GM23338 (cell line): ENCODE measurements at regions not wholly inside any gene's neighbourhood (a gene's known extent, or its start where the extent isn't known, plus 50 kb on each side); places are given as distances from the start of the nearest gene placed in this dataset.
"Not testable (repeated sequence)": the region's sequence is repeated elsewhere in the genome, so short reads cannot be mapped to it uniquely, and the experiment has no call there.

ENCODE experiments used
- ATAC-seq: fragments of 200-7000 bp; cut with Tn5 transposase; 3 replicates; pipeline ENCODE4 v1.9.1; 2020
- DNase-seq: peaks from one replicate; pipeline ENCODE4 v3.0.0-alpha.2; 2015; ENCODE audit warnings: low spot score
- H2AFZ ChIP-seq: fragments of 200-600 bp; sonication (generic); 2 replicates; pipeline ENCODE4 v1.8.0; 2016; ENCODE audit warnings: antibody characterized with exemption, mild to moderate bottlenecking, moderate library complexity
- H3F3A ChIP-seq: fragments of 200-600 bp; sonication (generic); replicated peaks from 2 replicates; pipeline ENCODE4 v1.8.0; 2017; ENCODE audit warnings: antibody characterized with exemption, mixed run types, low read depth
- H3K27ac ChIP-seq: fragments of 200-600 bp; sonication (generic); 2 replicates; pipeline ENCODE4 v1.6.1; 2016; ENCODE audit warnings: low read depth
- H3K27me3 ChIP-seq: fragments of 200-600 bp; sonication (generic); 2 replicates; pipeline ENCODE4 v1.8.0; 2016; ENCODE audit warnings: mild to moderate bottlenecking, mixed run types, moderate library complexity; ENCODE audit not compliant: insufficient read depth
- H3K36me3 ChIP-seq: fragments of 200-600 bp; sonication (generic); 2 replicates; pipeline ENCODE4 v1.8.0; 2016; ENCODE audit warnings: mild to moderate bottlenecking; ENCODE audit not compliant: insufficient read depth
- H3K4me1 ChIP-seq: fragments of 200-600 bp; sonication (generic); 2 replicates; pipeline ENCODE4 v1.8.0; 2016; ENCODE audit warnings: mild to moderate bottlenecking, moderate library complexity; ENCODE audit not compliant: insufficient read depth
- H3K4me2 ChIP-seq: fragments of 200-600 bp; sonication (generic); 2 replicates; pipeline ENCODE4 v1.7.1; 2017; ENCODE audit warnings: mixed run types
- H3K4me3 ChIP-seq: fragments of 200-600 bp; sonication (generic); 2 replicates; pipeline ENCODE4 v1.6.1; 2016; ENCODE audit warnings: mixed run types
- H3K79me2 ChIP-seq: fragments of 200-600 bp; sonication (generic); replicated peaks from 2 replicates; pipeline ENCODE4 v1.8.0; 2017; ENCODE audit warnings: mild to moderate bottlenecking; ENCODE audit not compliant: insufficient read depth
- H3K9me2 ChIP-seq: fragments of 200-600 bp; sonication (generic); 2 replicates; pipeline ENCODE4 v1.8.0; 2017; ENCODE audit not compliant: insufficient read depth
- H4K20me1 ChIP-seq: fragments of 200-600 bp; sonication (generic); replicated peaks from 2 replicates; pipeline ENCODE4 v1.8.0; 2017; ENCODE audit warnings: mild to moderate bottlenecking; ENCODE audit not compliant: insufficient read depth
- H3K27ac Mint-ChIP-seq: 2 replicates; pipeline ENCODE4 v1.8.0; 2020; ENCODE audit warnings: inconsistent platforms, mild to moderate bottlenecking, moderate library complexity, mixed read lengths
- H3K27me3 Mint-ChIP-seq: 3 replicates; pipeline ENCODE4 v1.8.0; 2022; ENCODE audit warnings: low read depth, mild to moderate bottlenecking, moderate library complexity, mixed read lengths, inconsistent platforms; ENCODE audit not compliant: insufficient read depth, poor library complexity
- H3K36me3 Mint-ChIP-seq: 3 replicates; pipeline ENCODE4 v1.8.0; 2021; ENCODE audit warnings: low read depth, mild to moderate bottlenecking, inconsistent platforms, moderate library complexity, mixed read lengths
- H3K4me1 Mint-ChIP-seq: 3 replicates; pipeline ENCODE4 v1.8.0; 2020; ENCODE audit warnings: mild to moderate bottlenecking, inconsistent platforms, mixed read lengths
- H3K4me3 Mint-ChIP-seq: 3 replicates; pipeline ENCODE4 v1.8.0; 2021; ENCODE audit warnings: moderate library complexity, mild to moderate bottlenecking, inconsistent platforms, mixed read lengths
- H3K9me3 Mint-ChIP-seq: 3 replicates; pipeline ENCODE4 v1.8.0; 2020; ENCODE audit warnings: moderate library complexity, mild to moderate bottlenecking, inconsistent platforms, mixed read lengths
- CREB1 ChIP-seq: fragments of 250-450 bp; sonication (Bioruptor Pico); IDR thresholded peaks from 2 replicates; pipeline ENCODE4 v1.5.0; 2020; ENCODE audit warnings: low read depth, mild to moderate bottlenecking, moderate library complexity
- CTCF ChIP-seq, 2 experiments: fragments of 200-600 bp in 1 of 2; sonication (generic) in 1 of 2; conservative IDR thresholded peaks; 2 replicates each; pipeline versions ENCODE4 v1.5.1 to v1.6.1; 2016 to 2017; ENCODE audit warnings: antibody characterized with exemption in 2 of 2, low read depth in 2 of 2, mild to moderate bottlenecking in 2 of 2, moderate library complexity in 1 of 2
- NANOG ChIP-seq: IDR thresholded peaks from 2 replicates; pipeline ENCODE4 v1.6.1; 2016; ENCODE audit warnings: antibody characterized with exemption, borderline replicate concordance
- POLR2AphosphoS5 ChIP-seq: IDR thresholded peaks from 2 replicates; pipeline ENCODE4 v1.6.1; 2016; ENCODE audit warnings: antibody characterized with exemption, low read depth
- STAT1 ChIP-seq: IDR thresholded peaks from one replicate; pipeline ENCODE4 v1.6.1; 2016; ENCODE audit warnings: antibody characterized with exemption; ENCODE audit not compliant: unreplicated experiment
- ZNF114 ChIP-seq: fragments of 250-450 bp; sonication (Bioruptor Pico); IDR thresholded peaks from 2 replicates; pipeline ENCODE4 v1.5.0; 2020; ENCODE audit warnings: mild to moderate bottlenecking, moderate library complexity
- ZNF331 ChIP-seq: fragments of 250-450 bp; sonication (Bioruptor Pico); IDR thresholded peaks from 2 replicates; pipeline ENCODE4 v1.5.0; 2020; ENCODE audit warnings: low read depth, mild to moderate bottlenecking, moderate library complexity
- ZNF462 ChIP-seq: fragments of 250-450 bp; sonication (Bioruptor Pico); IDR thresholded peaks from 2 replicates; pipeline ENCODE4 v1.5.0; 2020; ENCODE audit warnings: mild to moderate bottlenecking, moderate library complexity

- no peak for TF ChIP-seq ZNF462 (CRISPR knock-in tag)
- no peak for TF ChIP-seq NANOG
- no peak for TF ChIP-seq CTCF (conservative IDR thresholded peaks at IDR 0.05; ENCODE audit: low read depth in 2 of 2)
- no peak for TF ChIP-seq ZNF331 (CRISPR knock-in tag)
- TF ChIP-seq POLR2AphosphoS5 = no peak
- TF ChIP-seq ZNF114 (CRISPR knock-in tag) = no peak
- no peak for TF ChIP-seq STAT1
- no peak for TF ChIP-seq CREB1 (CRISPR knock-in tag)
These were observed 205.0 kb upstream of the SSTR4 start (continued) for GRCh38 chr20:22830138-22830537.

- H4K20me1 ChIP-seq, H3K36me3 ChIP-seq, H3K27me3 Mint-ChIP-seq, DNase-seq, H3K27ac Mint-ChIP-seq, ATAC-seq, H3K36me3 Mint-ChIP-seq, H3K9me3 Mint-ChIP-seq, H3K4me1 Mint-ChIP-seq, H3K9me2 ChIP-seq, H3K4me3 ChIP-seq, H3K27me3 ChIP-seq, H3K4me1 ChIP-seq, H3F3A ChIP-seq, H3K79me2 ChIP-seq, H3K4me2 ChIP-seq, H3K4me3 Mint-ChIP-seq, H2AFZ ChIP-seq, H3K27ac ChIP-seq: not testable (repeated sequence)
These were observed 204.4 kb upstream of the SSTR4 start for GRCh38 chr20:22830715-22831114.
